ENCODE measurements at regions not wholly inside any gene's neighbourhood (a gene's known extent, or its start where the extent isn't known, plus 50 kb on each side); places are given as distances from the start of the nearest gene placed in this dataset.

- TF ChIP-seq GATA2 (CRISPR knock-in tag; IDR thresholded peaks at IDR 0.05) (no peak), SMC3 (IDR thresholded peaks at IDR 0.05; ENCODE audit: low read depth, low read length) (no peak), RFX5 (IDR thresholded peaks at IDR 0.05; ENCODE audit: low read length) (no peak), EZH2phosphoT487 (IDR thresholded peaks at IDR 0.05; ENCODE audit: borderline replicate concordance, low read depth) (no peak), YY1 (IDR thresholded peaks at IDR 0.05; ENCODE audit: low read depth) (no peak), TAF1 (IDR thresholded peaks at IDR 0.05; ENCODE audit: borderline replicate concordance, low read depth, low read length) (no peak), IRF3 (IDR thresholded peaks at IDR 0.05; ENCODE audit: low read depth, low read length) (no peak)
Measured at GRCh38 chr10:93221171-93221496, 147.4 kb downstream of the CYP26A1 start (continued).

GRCh38 chr10:93221521-93221920, 147.8 kb downstream of the CYP26A1 start:
- Histone ChIP-seq H3K9me2 (no peaks in the 10 kb centered on the region), H3K4me1 (ENCODE audit: control insufficient read depth in 1 of 2, insufficient read depth in 2 of 2, low read depth in 1 of 2, low read length in 1 of 2) (peaks cover 0 to 6% of the 10 kb centered on the region in 2 experiments; a peak in 1 of 4 replicates), H3K9me3 (no peaks in the 10 kb centered on the region), H3K9ac (no peak overlapping the region), H3K27me3 (ENCODE audit: insufficient read depth) (no peaks in the 10 kb centered on the region), H3K27ac (ENCODE audit: low read depth in 2 of 2, low read length in 1 of 2) (no peak overlapping the region), H2AFZ (ENCODE audit: low read depth) (no peak overlapping the region), H3F3A (replicated peaks; ENCODE audit: insufficient read depth) (no peaks in the 10 kb centered on the region), H3K36me3 (replicated peaks in 1 of 2; ENCODE audit: control insufficient read depth in 1 of 2, insufficient read depth in 2 of 2, low read length in 1 of 2) (no peaks in the 10 kb centered on the region), H4K20me1 (ENCODE audit: insufficient read depth) (no peaks in the 10 kb centered on the region), H3K79me2 (ENCODE audit: insufficient read depth) (no peaks in the 10 kb centered on the region), H3K4me2 (no peak overlapping the region), H3K4me3 (ENCODE audit: low read depth in 2 of 2, low read length in 1 of 2) (no peak overlapping the region)
- TF ChIP-seq YY1 (IDR thresholded peaks at IDR 0.05; ENCODE audit: low read depth) (no peak), NFIC (IDR thresholded peaks at IDR 0.05; ENCODE audit: borderline replicate concordance) (no peak), JUND (IDR thresholded peaks at IDR 0.05) (no peak), POLR2AphosphoS5 (IDR thresholded peaks at IDR 0.05; ENCODE audit: low read depth, low read length) (no peak), FOSL2 (IDR thresholded peaks at IDR 0.05; ENCODE audit: borderline replicate concordance, low read depth) (no peak), EZH2phosphoT487 (IDR thresholded peaks at IDR 0.05; ENCODE audit: borderline replicate concordance, low read depth) (no peak), MXI1 (IDR thresholded peaks at IDR 0.05; ENCODE audit: low read depth, low read length) (no peak), RFX5 (IDR thresholded peaks at IDR 0.05; ENCODE audit: low read length) (no peak), EP300 (IDR thresholded peaks at IDR 0.05; ENCODE audit: borderline replicate concordance in 1 of 2, low read depth in 1 of 2, low read length in 1 of 2) (no peak), CHD2 (IDR thresholded peaks at IDR 0.05; ENCODE audit: low read length, partially characterized antibody) (no peak), SIN3A (IDR thresholded peaks at IDR 0.05; ENCODE audit: borderline replicate concordance, low read depth, low read length) (no peak)
- WGBS (ENCODE audit: low lambda C conversion rate) = 63% methylated on average over 3 of the region's 5 CpGs
- DNase-seq = no peak
- CTCF ChIA-PET = no interaction called here
- POLR2A ChIA-PET = no interaction called here

- no peak for DNase-seq
- no peaks in the 10 kb centered on the region for H3K9me3 ChIP-seq
- CTCF ChIA-PET = no interaction called here
- TF ChIP-seq JUND (IDR thresholded peaks at IDR 0.05) (no peak), ZBTB33 (IDR thresholded peaks at IDR 0.05; ENCODE audit: borderline replicate concordance, low read depth) (no peak), RCOR1 (IDR thresholded peaks at IDR 0.05; ENCODE audit: low read length) (no peak), USF2 (IDR thresholded peaks at IDR 0.05; ENCODE audit: borderline replicate concordance, low read depth, low read length) (no peak), YY1 (IDR thresholded peaks at IDR 0.05; ENCODE audit: low read depth) (no peak), CHD2 (IDR thresholded peaks at IDR 0.05; ENCODE audit: low read length, partially characterized antibody) (no peak), ELF1 (IDR thresholded peaks at IDR 0.05) (no peak), MAX (IDR thresholded peaks at IDR 0.05; ENCODE audit: low read depth) (no peak), FOSL2 (IDR thresholded peaks at IDR 0.05; ENCODE audit: borderline replicate concordance, low read depth) (no peak), RFX5 (IDR thresholded peaks at IDR 0.05; ENCODE audit: low read length) (no peak), NFIC (IDR thresholded peaks at IDR 0.05; ENCODE audit: borderline replicate concordance) (no peak), TCF12 (IDR thresholded peaks at IDR 0.05) (no peak), RAD21 (IDR thresholded peaks at IDR 0.05; ENCODE audit: low read length) (no peak), GATA2 (CRISPR knock-in tag; IDR thresholded peaks at IDR 0.05) (no peak), TAF1 (IDR thresholded peaks at IDR 0.05; ENCODE audit: borderline replicate concordance, low read depth, low read length) (no peak)
Measured at GRCh38 chr10:93222211-93222754, 148.6 kb downstream of the CYP26A1 start.

More at GRCh38 chr10:93222211-93222754, 148.6 kb downstream of the CYP26A1 start:
- Histone ChIP-seq H3K9me2 (no peaks in the 10 kb centered on the region), H3K4me2 (no peak overlapping the region), H3K36me3 (replicated peaks in 1 of 2; ENCODE audit: control insufficient read depth in 1 of 2, insufficient read depth in 2 of 2, low read length in 1 of 2) (no peaks in the 10 kb centered on the region), H2AFZ (ENCODE audit: low read depth) (no peak overlapping the region), H3K79me2 (ENCODE audit: insufficient read depth) (no peaks in the 10 kb centered on the region), H4K20me1 (ENCODE audit: insufficient read depth) (no peaks in the 10 kb centered on the region), H3K4me3 (ENCODE audit: low read depth in 2 of 2, low read length in 1 of 2) (no peak overlapping the region), H3K27ac (ENCODE audit: low read depth in 2 of 2, low read length in 1 of 2) (no peak overlapping the region), H3K27me3 (ENCODE audit: insufficient read depth) (no peaks in the 10 kb centered on the region), H3K9ac (no peak overlapping the region), H3F3A (replicated peaks; ENCODE audit: insufficient read depth) (no peaks in the 10 kb centered on the region), H3K4me1 (ENCODE audit: control insufficient read depth in 1 of 2, insufficient read depth in 2 of 2, low read depth in 1 of 2, low read length in 1 of 2) (peaks cover 0 to 6% of the 10 kb centered on the region in 2 experiments; a peak in 1 of 4 replicates)
- WGBS (ENCODE audit: low lambda C conversion rate) = 0% methylated on average over 1 of the region's 1 CpG
- POLR2A ChIA-PET = no interaction called here
